GM13977 (cell line): ENCODE measurements at regions not wholly inside any gene's neighbourhood (a gene's known extent, or its start where the extent isn't known, plus 50 kb on each side); places are given as distances from the start of the nearest gene placed in this dataset.

ENCODE experiments used
- DNase-seq: peaks from one replicate; pipeline ENCODE4 v3.0.0; 2012; ENCODE audit warnings: low spot score
- in situ Hi-C: fragments of 300-500 bp; cut with MboI; formaldehyde crosslinking; loops from one replicate; pipeline ENCODE4 v1.12.0; 2022; ENCODE audit warnings: low sequenced_read_pairs, low pct_unique_long_range_greater_than_20kb, mixed read lengths, inconsistent platforms; ENCODE audit not compliant: unreplicated experiment
- TF ChIP-seq, protein P1 (sequence below): IDR thresholded peaks from 2 replicates; pipeline ENCODE4 v1.5.1; 2012; ENCODE audit warnings: mild to moderate bottlenecking, control low read depth; ENCODE audit not compliant: insufficient read depth; ENCODE audit errors: extremely low read depth, missing control alignments

DNA sequence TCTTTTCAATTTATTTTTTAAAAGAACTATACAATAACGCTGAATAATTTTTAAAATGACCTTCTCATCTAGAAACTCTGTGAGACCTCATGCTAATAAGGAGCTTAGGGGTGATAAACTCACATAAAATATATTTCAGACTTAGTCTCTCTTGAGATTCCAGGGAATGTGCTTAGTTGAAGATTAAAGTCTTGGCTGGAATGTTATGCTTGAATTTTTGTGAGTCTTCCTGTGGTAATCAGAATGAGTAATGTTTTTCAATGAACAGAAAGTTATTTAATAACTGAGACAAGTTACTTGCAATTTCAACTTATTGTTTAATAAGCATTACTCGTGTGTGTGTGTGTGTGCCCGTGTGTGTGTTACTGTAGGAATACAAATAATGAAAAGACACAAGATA lies 379.9 kb upstream of the EPHA7 start:
- in situ Hi-C loops: no loop called here
- TF ChIP-seq, protein P1, sequence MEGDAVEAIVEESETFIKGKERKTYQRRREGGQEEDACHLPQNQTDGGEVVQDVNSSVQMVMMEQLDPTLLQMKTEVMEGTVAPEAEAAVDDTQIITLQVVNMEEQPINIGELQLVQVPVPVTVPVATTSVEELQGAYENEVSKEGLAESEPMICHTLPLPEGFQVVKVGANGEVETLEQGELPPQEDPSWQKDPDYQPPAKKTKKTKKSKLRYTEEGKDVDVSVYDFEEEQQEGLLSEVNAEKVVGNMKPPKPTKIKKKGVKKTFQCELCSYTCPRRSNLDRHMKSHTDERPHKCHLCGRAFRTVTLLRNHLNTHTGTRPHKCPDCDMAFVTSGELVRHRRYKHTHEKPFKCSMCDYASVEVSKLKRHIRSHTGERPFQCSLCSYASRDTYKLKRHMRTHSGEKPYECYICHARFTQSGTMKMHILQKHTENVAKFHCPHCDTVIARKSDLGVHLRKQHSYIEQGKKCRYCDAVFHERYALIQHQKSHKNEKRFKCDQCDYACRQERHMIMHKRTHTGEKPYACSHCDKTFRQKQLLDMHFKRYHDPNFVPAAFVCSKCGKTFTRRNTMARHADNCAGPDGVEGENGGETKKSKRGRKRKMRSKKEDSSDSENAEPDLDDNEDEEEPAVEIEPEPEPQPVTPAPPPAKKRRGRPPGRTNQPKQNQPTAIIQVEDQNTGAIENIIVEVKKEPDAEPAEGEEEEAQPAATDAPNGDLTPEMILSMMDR: no peak
- no peak for DNase-seq

DNA sequence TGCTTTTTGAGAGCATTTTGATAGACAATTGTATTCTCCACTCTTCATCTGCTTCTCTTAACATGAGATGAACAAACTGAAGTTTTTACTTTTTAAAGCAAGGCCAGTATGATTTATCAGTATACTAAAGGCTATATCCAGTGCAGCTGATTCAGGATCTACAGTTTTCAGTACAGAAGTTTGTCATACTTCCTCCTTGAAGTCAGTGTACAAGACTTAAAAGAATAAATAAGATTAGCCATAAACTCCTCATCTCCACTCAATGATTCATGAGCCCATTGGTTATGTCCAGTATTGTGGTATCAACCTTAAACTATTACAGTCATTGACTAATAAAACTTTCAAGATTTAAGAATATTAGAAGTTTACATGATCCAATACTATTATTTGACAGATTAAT lies 374.8 kb upstream of the EPHA7 start:
- in situ Hi-C loops: no loop called here
- TF ChIP-seq, protein P1: no peak
- DNase-seq: no peak

DNA sequence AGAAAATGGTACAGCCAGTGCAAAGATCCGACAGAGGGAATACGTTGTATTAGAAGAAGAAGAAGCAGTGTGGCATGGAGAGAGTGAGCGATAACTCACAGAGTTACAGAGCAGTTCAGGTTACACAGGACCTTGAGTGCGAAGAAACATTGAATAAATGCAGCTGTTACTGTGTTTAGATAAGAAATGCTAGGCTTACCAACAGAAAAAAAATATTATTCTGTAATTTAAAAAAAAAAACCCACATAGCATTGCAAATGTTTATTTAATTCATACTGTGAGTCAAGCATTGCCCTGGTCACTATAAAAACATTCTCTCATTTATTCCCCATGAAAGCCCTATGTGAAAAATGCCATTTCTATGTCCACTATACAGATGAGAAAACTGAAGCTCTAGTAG lies 373.4 kb upstream of the EPHA7 start:
- TF ChIP-seq, protein P1: no peak
- in situ Hi-C loops: no loop called here
- DNase-seq: no peak

DNA sequence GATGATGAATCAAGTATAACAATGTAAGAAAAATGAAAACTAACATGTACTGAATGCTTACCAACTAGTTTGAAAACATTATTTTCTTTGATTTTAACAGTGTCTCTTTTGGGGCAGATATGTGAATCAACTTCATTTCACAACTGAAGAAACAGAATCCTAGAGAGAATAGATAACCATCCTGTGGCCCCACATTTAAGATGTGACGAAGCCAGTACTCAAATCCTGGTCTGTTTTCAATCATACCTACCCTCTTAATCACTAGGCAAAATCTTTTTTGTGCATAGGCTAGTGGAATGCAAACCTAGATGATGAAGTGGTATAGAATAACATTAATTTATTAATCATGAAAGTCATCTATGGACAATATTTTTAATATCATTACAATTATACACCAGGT lies 371.6 kb upstream of the EPHA7 start:
- no peak for DNase-seq
- TF ChIP-seq, protein P1: no peak
- in situ Hi-C loops: no loop called here

DNA sequence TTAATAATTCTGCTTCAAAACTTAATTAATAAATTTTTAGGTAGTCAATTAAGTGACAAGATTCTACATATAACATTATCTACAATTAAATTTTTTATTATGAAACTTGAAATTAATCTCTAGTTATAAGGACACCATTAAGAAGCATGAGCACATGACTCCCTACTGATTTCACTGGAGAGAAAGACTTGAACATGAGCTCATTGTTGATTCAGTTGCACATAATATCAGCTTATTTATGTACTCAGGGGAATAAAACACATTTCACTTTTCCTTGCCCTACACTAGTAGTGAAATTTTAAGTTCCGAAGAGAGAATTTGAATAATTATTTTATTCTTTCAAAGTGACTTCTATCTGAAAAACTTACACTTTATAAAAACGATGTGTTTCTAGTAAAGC lies 370.2 kb upstream of the EPHA7 start:
- DNase-seq: no peak
- in situ Hi-C loops: no loop called here
- TF ChIP-seq, protein P1: no peak

DNA sequence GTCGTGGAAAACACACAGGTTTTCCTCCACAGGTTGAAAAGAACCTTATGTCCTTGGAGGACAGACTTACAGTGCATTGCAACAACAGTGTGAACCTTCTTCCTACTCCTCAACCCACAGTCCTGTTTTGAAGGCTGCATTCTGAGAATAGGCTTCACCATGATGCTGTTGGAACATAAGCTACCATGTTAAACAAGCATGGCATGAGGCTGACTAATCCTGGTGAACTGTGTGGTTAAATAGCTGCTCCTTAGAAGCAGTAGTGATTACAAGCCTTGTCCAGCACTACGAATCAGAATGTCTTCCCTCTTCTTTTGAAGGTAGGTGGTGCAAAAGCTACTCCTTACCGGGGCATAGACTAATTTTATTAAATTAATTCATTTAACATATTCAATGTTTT lies 368.5 kb upstream of the EPHA7 start:
- TF ChIP-seq, protein P1: no peak
- in situ Hi-C loops: no loop called here
- no peak for DNase-seq

DNA sequence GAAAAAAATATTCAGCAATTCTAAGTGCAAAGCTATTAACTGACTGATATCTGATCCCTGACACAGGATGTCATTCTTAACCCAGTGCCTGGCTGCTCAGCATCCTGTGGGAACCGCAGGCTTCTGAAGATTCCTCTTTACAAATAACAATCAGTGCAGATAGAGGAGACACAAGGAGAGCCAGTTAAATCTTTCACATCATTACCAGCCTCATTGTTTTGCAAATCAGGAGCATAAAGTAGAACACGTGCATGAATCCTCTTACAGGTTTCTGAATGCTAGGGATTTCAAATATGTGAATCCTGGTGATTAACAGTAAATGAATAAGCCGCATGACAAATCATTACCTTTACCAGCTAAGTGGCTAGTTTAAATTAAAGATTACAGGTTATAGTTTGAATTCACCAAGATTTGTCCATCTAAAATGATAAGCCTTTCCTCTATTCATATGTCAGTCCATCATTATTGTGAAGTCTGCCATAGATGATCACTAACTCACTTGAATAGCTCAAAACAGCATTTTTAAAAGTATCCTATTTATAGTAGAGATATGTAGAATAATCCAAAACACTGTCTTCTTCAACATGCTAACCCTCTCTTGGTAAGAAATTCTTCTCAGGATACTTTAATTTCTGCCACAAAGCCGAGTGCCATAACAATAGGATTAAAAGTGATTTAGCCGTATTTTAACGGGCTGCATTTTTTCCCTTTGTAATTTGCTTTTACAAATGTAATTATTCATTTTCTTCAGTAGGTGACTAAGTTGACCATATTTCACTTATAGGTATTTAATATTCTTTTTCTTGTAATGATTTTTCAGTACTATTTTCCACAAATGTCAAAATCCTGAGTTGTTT lies 367.3 kb upstream of the EPHA7 start:
- no peak for DNase-seq
- in situ Hi-C loops: no loop called here
- TF ChIP-seq, protein P1: no peak
